Loucy (cell line): ENCODE measurements at regions not wholly inside any gene's neighbourhood (a gene's known extent, or its start where the extent isn't known, plus 50 kb on each side); places are given as distances from the start of the nearest gene placed in this dataset.

Experiments
- H2AFZ ChIP-seq: fragments of 200-600 bp; sonication (generic); 2 replicates; pipeline ENCODE4 v1.6.0; 2016; ENCODE audit warnings: antibody characterized with exemption, mild to moderate bottlenecking, low read length, moderate library complexity
- H3F3A ChIP-seq: fragments of 200-600 bp; 2 replicates; pipeline ENCODE4 v1.6.0; 2016; ENCODE audit warnings: antibody characterized with exemption, low read depth, mild to moderate bottlenecking
- H3K27me3 ChIP-seq: fragments of 200-600 bp; sonication (generic); 2 replicates; pipeline ENCODE4 v1.6.1; 2014; ENCODE audit warnings: low read length, mild to moderate bottlenecking; ENCODE audit not compliant: insufficient read depth, poor library complexity, severe bottlenecking
- H3K36me3 ChIP-seq: fragments of 200-600 bp; sonication (generic); 2 replicates; pipeline ENCODE4 v1.6.1; 2016; ENCODE audit warnings: low read length; ENCODE audit not compliant: insufficient read depth
- H3K4me1 ChIP-seq: fragments of 200-600 bp; sonication (generic); 2 replicates; pipeline ENCODE4 v1.5.1; 2014; ENCODE audit warnings: low read length, mild to moderate bottlenecking; ENCODE audit not compliant: insufficient read depth, poor library complexity, severe bottlenecking
- H3K4me2 ChIP-seq: fragments of 200-600 bp; sonication (generic); 2 replicates; pipeline ENCODE4 v1.6.0; 2014; ENCODE audit warnings: antibody characterized with exemption, low read length, low read depth, mild to moderate bottlenecking; ENCODE audit not compliant: poor library complexity, severe bottlenecking
- H3K4me3 ChIP-seq: fragments of 200-600 bp; sonication (generic); 2 replicates; pipeline ENCODE4 v1.5.1; 2014; ENCODE audit warnings: low read length, mild to moderate bottlenecking, mixed read lengths; ENCODE audit not compliant: poor library complexity, severe bottlenecking
- H3K79me2 ChIP-seq: fragments of 200-600 bp; sonication (generic); 2 replicates; pipeline ENCODE4 v1.6.1; 2014; ENCODE audit warnings: low read length; ENCODE audit not compliant: insufficient read depth
- H3K9ac ChIP-seq: fragments of 200-600 bp; sonication (generic); 2 replicates; pipeline ENCODE4 v1.6.0; 2014; ENCODE audit warnings: mild to moderate bottlenecking, low read depth, low read length, moderate library complexity; ENCODE audit not compliant: poor library complexity, severe bottlenecking
- H3K9me2 ChIP-seq: fragments of 200-600 bp; sonication (generic); replicated peaks from 2 replicates; pipeline ENCODE4 v1.6.1; 2016; ENCODE audit warnings: low read depth, low read length, mixed read lengths
- H3K9me3 ChIP-seq: fragments of 200-600 bp; sonication (generic); 2 replicates; pipeline ENCODE4 v1.6.1; 2014; ENCODE audit warnings: mild to moderate bottlenecking, antibody characterized with exemption, low read length, low read depth; ENCODE audit not compliant: insufficient read depth
- H4K20me1 ChIP-seq: fragments of 200-600 bp; sonication (generic); 2 replicates; pipeline ENCODE4 v1.6.0; 2014; ENCODE audit warnings: antibody characterized with exemption, low read length, mild to moderate bottlenecking; ENCODE audit not compliant: insufficient read depth, poor library complexity, severe bottlenecking
- CTCF ChIP-seq: fragments of 200-600 bp; sonication (generic); conservative IDR thresholded peaks from 2 replicates; pipeline ENCODE4 v1.5.1; 2014; ENCODE audit warnings: mild to moderate bottlenecking, antibody characterized with exemption, low read length
- EZH2phosphoT487 ChIP-seq: fragments of 200-600 bp; IDR thresholded peaks from 2 replicates; pipeline ENCODE4 v1.6.1; 2018; ENCODE audit warnings: antibody characterized with exemption, mild to moderate bottlenecking, moderate library complexity, borderline replicate concordance

GRCh38 chr13:33634546-33634982, 183.4 kb upstream of the RFC3 start:
- Histone ChIP-seq H3K36me3 (no peaks in the 10 kb centered on the region), H3K79me2 (no peaks in the 10 kb centered on the region), H3K27me3 (no peaks in the 10 kb centered on the region), H3K4me3 (no peak overlapping the region), H3K4me2 (no peak overlapping the region), H3K9me2 (no peaks in the 10 kb centered on the region), H3F3A (no peaks in the 10 kb centered on the region), H2AFZ (no peak overlapping the region), H3K9me3 (no peaks in the 10 kb centered on the region), H3K4me1 (no peaks in the 10 kb centered on the region), H3K9ac (no peak overlapping the region), H4K20me1 (no peaks in the 10 kb centered on the region)
- TF ChIP-seq EZH2phosphoT487 (no peak), CTCF (no peak)

- H3K4me2 ChIP-seq = no peak overlapping the region
Observed at GRCh38 chr13:33636243-33636642, 181.7 kb upstream of the RFC3 start.

GRCh38 chr13:33636955-33637670, 180.8 kb upstream of the RFC3 start:
- no peaks in the 10 kb centered on the region for H3K79me2 ChIP-seq
- no peaks in the 10 kb centered on the region for H3K9me2 ChIP-seq
- no peak overlapping the region for H3K4me2 ChIP-seq
- H4K20me1 ChIP-seq = no peaks in the 10 kb centered on the region
- no peaks in the 10 kb centered on the region for H3K36me3 ChIP-seq
- no peaks in the 10 kb centered on the region for H3K4me1 ChIP-seq
- TF ChIP-seq EZH2phosphoT487 (no peak), CTCF (no peak)
- no peaks in the 10 kb centered on the region; the same call in 1 of the 2 replicates for H3K9me3 ChIP-seq
- H3K9ac ChIP-seq = no peak overlapping the region
- H2AFZ ChIP-seq = no peak overlapping the region
- no peaks in the 10 kb centered on the region for H3K27me3 ChIP-seq
- no peaks in the 10 kb centered on the region for H3F3A ChIP-seq
- H3K4me3 ChIP-seq = no peak overlapping the region

More at GRCh38 chr13:33636243-33636642, 181.7 kb upstream of the RFC3 start:
- no peak overlapping the region for H3K4me3 ChIP-seq
- no peaks in the 10 kb centered on the region for H3F3A ChIP-seq
- no peaks in the 10 kb centered on the region for H3K27me3 ChIP-seq
- no peaks in the 10 kb centered on the region for H3K9me3 ChIP-seq
- H3K9me2 ChIP-seq = no peaks in the 10 kb centered on the region
- no peak overlapping the region for H3K9ac ChIP-seq
- no peaks in the 10 kb centered on the region for H4K20me1 ChIP-seq
- H2AFZ ChIP-seq = no peak overlapping the region
- TF ChIP-seq EZH2phosphoT487 (no peak), CTCF (no peak)
- no peaks in the 10 kb centered on the region for H3K79me2 ChIP-seq
- H3K36me3 ChIP-seq = no peaks in the 10 kb centered on the region
- H3K4me1 ChIP-seq = no peaks in the 10 kb centered on the region
